ENCODE measurements at regions not wholly inside any gene's neighbourhood (a gene's known extent, or its start where the extent isn't known, plus 50 kb on each side); places are given as distances from the start of the nearest gene placed in this dataset.

DNA sequence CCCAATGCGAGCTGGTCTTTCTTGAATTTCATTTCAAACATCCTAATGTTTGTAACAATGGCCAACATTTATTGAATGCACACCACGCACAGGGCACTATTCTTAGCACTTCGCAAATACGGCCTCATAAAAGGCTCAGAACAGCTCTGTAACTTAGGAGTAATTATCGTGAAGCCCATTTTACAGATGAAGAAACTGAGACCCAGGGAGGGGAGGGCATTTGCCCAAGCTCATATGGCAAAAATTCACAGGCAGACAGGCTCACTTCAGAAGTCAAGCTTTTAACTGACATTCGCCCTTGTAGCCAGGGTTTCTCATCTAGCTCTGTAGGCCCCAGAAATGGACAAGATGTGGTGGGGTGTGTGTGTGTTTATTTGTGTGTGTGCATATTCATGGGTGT is 60.3 kb upstream of the TBX3 start:
- FAIRE-seq = no peak

More for the DNA sequence above, 60.3 kb upstream of the TBX3 start:
- Histone ChIP-seq H3K36me3 (ENCODE audit: control insufficient read depth in 2 of 4, insufficient read depth in 4 of 4, low read length in 3 of 4) (no peaks in the 10 kb centered on the region), H3K18ac (ENCODE audit: extremely low read depth, low read length) (no peak overlapping the region), H3K27ac (ENCODE audit: low read depth, low read length) (no peak overlapping the region), H3K23ac (ENCODE audit: insufficient read length) (no peak overlapping the region), H3K79me1 (ENCODE audit: low read depth, low read length) (no peaks in the 10 kb centered on the region), H3K56ac (replicated peaks; ENCODE audit: insufficient read length, low read depth, low read length) (no peak overlapping the region), H2AFZ (ENCODE audit: low read length) (no peak overlapping the region), H3K79me2 (ENCODE audit: control insufficient read depth in 1 of 2, insufficient read depth in 2 of 2, low read length in 2 of 2) (no peaks in the 10 kb centered on the region), H3K4me1 (replicated peaks in 1 of 4; ENCODE audit: control insufficient read depth in 3 of 4, insufficient read depth in 4 of 4, low read length in 3 of 4) (peaks cover 0 to 9% (median 6%) of the 10 kb centered on the region in 4 experiments; a peak in 6 of 7 replicates), H3K4me3 (ENCODE audit: extremely low read depth in 1 of 4, insufficient read depth in 2 of 4, low read depth in 3 of 4, low read length in 4 of 4) (no peak overlapping the region), H4K91ac (replicated peaks; ENCODE audit: insufficient read length, low read length) (no peak overlapping the region), H2BK15ac (ENCODE audit: low read length) (no peak overlapping the region), H4K8ac (ENCODE audit: extremely low read depth, insufficient read depth, low read length) (no peak overlapping the region), H2BK20ac (ENCODE audit: low read length) (no peak overlapping the region), H3K4me2 (ENCODE audit: insufficient read depth in 1 of 2, low read depth in 2 of 2, low read length in 2 of 2) (no peak overlapping the region), H2AK5ac (ENCODE audit: low read depth, low read length) (no peak overlapping the region), H3K27me3 (replicated peaks in 1 of 4; ENCODE audit: control insufficient read depth in 3 of 4, extremely low read depth in 1 of 4, insufficient read depth in 3 of 4, low read length in 3 of 4) (no peaks in the 10 kb centered on the region), H2BK12ac (ENCODE audit: low read depth, low read length) (no peak overlapping the region), H3K4ac (replicated peaks; ENCODE audit: insufficient read length, low read depth, low read length) (no peak overlapping the region), H4K5ac (ENCODE audit: insufficient read length, low read depth, low read length) (no peak overlapping the region), H4K20me1 (replicated peaks in 1 of 2; ENCODE audit: control insufficient read depth in 1 of 2, insufficient read depth in 2 of 2, low read length in 2 of 2) (no peaks in the 10 kb centered on the region), H3K14ac (ENCODE audit: insufficient read length) (no peak overlapping the region), H3K9me3 (ENCODE audit: insufficient read depth in 2 of 2, low read depth in 1 of 2, low read length in 1 of 2) (no peaks in the 10 kb centered on the region), H2BK120ac (replicated peaks; ENCODE audit: low read depth, low read length) (no peak overlapping the region), H2BK5ac (ENCODE audit: low read depth, low read length) (no peak overlapping the region), H3K9ac (replicated peaks in 1 of 4; ENCODE audit: extremely low read depth in 1 of 4, low read depth in 3 of 4, low read length in 3 of 4) (no peak overlapping the region), H3K23me2 (ENCODE audit: low read depth, low read length) (no peaks in the 10 kb centered on the region; the same call in 1 of the 2 replicates)
- POLR2A ChIA-PET (ENCODE audit: partially characterized antibody) = no interaction called here
- 96% methylated on average over 6 of the region's 6 CpGs; no CpG with 5 or more reads in 1 of the 2 experiments for WGBS, 2 experiments (ENCODE audit: extremely low coverage in 1 of 2, insufficient coverage in 1 of 2, insufficient read length in 1 of 2, insufficient replicate concordance in 2 of 2, low coverage in 1 of 2, low lambda C conversion rate in 2 of 2, missing lambda C conversion rate in 1 of 2)
- no peak for TF ChIP-seq JUND (IDR thresholded peaks at IDR 0.05; ENCODE audit: low read length)
- TF ChIP-seq KDM1A (IDR thresholded peaks at IDR 0.05; ENCODE audit: borderline replicate concordance, low read length) = 0 out of 2 replicates have a peak, but pooled peaks have one; percentile 22
- TF ChIP-seq, protein P1, sequence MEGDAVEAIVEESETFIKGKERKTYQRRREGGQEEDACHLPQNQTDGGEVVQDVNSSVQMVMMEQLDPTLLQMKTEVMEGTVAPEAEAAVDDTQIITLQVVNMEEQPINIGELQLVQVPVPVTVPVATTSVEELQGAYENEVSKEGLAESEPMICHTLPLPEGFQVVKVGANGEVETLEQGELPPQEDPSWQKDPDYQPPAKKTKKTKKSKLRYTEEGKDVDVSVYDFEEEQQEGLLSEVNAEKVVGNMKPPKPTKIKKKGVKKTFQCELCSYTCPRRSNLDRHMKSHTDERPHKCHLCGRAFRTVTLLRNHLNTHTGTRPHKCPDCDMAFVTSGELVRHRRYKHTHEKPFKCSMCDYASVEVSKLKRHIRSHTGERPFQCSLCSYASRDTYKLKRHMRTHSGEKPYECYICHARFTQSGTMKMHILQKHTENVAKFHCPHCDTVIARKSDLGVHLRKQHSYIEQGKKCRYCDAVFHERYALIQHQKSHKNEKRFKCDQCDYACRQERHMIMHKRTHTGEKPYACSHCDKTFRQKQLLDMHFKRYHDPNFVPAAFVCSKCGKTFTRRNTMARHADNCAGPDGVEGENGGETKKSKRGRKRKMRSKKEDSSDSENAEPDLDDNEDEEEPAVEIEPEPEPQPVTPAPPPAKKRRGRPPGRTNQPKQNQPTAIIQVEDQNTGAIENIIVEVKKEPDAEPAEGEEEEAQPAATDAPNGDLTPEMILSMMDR (IDR thresholded peaks at IDR 0.05; ENCODE audit: control extremely low read depth in 1 of 3, insufficient read depth in 1 of 3, low read depth in 1 of 3, low read length in 3 of 3) = no peak
- no peak for TF ChIP-seq TAF7 (optimal IDR thresholded peaks at IDR 0.05; ENCODE audit: borderline replicate concordance, low read depth, low read length)
- no peak for TF ChIP-seq SUZ12 (IDR thresholded peaks at IDR 0.05; ENCODE audit: low read length)
- CTCF ChIA-PET (ENCODE audit: partially characterized antibody) = interaction anchor here (0.5 to 1.2 kb wide), 2 partner anchors 54 to 221 kb away, joined by 3 to 5 read pairs; no protein-coding TSS in a partner anchor
- no peak for DNase-seq (ENCODE audit: low read depth in 1 of 2, low spot score in 2 of 2)

Data from H1 (cell line).